HG03460 (cell line): ENCODE measurements at regions not wholly inside any gene's neighbourhood (a gene's known extent, or its start where the extent isn't known, plus 50 kb on each side); places are given as distances from the start of the nearest gene placed in this dataset.
"Not testable (repeated sequence)": the region's sequence is repeated elsewhere in the genome, so short reads cannot be mapped to it uniquely, and the experiment has no call there.

Experiments used
- ATAC-seq: cut with Tn5 transposase; IDR thresholded peaks from one replicate; pipeline ENCODE4 v1.9.1; 2021; ENCODE audit not compliant: unreplicated experiment

DNA sequence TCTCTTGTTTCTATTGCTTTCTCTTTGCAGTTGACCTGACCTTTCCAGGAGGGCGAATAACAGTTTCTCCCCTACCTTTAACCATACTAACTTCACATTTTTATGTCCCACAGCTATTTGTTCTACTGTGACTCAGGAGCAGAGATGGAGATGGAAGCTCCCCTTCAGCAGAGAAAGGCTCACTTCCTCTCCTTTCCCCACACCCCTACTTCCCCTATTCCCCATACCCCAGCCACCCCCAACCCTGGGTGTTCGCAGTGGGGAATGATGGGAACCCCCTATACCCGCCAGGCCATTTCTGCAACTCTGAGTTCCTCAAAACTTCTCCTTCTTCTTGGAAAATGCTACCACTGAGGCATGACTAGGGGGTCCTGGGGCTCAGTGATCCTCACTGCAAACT lies 285.4 kb upstream of the MGAT5 start:
- no peak for ATAC-seq

DNA sequence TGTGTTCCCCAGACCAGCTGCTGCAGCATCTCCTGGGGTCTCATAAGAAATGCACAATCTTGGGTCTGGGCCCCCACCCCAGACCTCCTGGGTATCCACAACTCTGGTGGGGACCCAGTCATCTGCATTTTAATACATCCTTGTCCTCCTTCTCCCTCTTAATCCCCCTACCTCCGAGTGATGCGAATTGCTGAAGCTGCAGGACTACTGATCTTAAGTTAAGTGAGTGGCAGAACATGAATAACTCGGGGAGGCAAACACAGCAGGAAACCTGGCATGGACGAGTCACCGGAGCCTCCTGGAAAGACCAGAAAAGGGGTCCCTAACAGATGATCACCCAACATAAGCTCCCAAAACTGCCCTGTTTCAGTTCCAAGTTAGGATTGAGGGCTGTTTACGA lies 283.2 kb upstream of the MGAT5 start:
- no peak for ATAC-seq

DNA sequence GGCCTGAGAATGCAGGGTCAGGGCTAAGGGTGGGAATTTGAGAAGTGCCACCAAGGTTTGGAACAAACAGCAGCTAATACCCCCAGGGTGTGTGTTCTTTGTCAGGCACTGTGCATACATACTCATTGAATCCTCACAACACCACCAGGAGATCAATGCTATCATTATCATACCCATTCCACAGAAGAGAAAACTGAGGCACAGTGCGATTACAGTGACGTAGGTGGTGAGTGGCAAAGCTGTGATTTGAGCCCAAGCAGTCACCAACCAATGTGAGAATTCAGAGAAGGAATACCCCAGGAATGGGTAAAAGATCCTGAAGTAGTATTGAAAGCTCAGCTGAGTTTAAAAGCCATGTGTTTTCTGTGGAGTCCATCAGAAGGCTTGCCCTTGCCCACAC lies 281.6 kb upstream of the MGAT5 start:
- no peak for ATAC-seq

- no peak for ATAC-seq
These were observed 281.1 kb upstream of the MGAT5 start for GRCh38 chr2:133972786-133973185.

DNA sequence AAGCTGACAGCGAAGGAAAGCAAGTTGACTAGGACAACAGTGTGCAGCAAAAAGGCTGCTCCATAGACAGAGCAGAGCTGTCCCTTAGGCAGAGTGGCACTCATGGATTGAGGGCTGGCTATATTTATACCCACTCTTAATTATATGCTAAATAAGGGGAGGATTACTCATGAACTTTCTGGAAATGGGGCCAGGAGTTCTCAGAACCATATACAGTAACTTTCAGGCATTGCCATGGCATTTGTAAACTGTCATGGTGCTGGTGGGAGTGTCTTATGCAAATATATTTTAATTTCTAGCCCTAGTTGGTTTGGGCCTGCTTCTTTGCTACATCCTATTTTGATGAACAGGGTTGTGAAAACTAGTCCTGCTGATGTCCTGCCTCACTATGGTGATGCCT lies 279.5 kb upstream of the MGAT5 start:
- ATAC-seq = no peak

DNA sequence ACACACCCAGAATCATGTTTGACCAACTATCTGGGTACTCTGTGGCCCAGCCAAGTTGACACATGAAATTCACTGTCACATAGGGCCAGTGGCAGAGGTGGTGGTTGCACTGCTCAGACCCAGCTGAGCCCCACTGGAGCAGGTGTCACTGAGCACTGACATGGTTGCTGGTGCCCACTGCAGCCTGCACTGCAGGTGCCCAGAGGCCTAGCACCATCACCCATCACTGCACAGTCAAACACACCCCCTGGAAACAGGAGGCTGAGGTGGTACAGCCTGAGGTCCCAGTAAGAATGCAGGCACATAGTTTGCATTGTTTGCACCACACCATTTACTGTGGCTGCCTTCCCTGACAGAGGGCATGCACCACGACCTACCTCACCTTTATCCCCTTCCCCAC lies 278.7 kb upstream of the MGAT5 start:
- ATAC-seq = no peak

- ATAC-seq = no peak
These were observed 278.0 kb upstream of the MGAT5 start for GRCh38 chr2:133975676-133976428.

DNA sequence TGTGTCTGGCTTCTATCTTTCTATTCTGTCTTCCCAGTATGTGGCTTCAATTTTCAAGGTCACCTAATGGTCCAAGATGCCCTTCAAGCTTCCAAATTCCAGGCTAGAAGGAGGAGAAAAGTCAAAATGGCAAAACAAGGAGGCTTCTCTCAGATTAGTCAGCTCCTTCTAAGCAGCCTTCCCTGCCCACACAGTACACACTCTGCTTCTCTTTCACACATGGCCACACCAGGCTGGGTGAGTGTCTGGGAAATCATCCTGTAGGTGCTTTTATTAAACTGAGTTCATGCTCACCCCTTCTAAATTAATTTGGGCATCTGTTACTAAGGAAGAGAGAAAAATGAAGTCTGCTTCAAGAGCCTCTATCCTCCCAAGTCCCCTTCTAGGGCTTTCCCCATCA lies 277.2 kb upstream of the MGAT5 start:
- ATAC-seq = no peak

DNA sequence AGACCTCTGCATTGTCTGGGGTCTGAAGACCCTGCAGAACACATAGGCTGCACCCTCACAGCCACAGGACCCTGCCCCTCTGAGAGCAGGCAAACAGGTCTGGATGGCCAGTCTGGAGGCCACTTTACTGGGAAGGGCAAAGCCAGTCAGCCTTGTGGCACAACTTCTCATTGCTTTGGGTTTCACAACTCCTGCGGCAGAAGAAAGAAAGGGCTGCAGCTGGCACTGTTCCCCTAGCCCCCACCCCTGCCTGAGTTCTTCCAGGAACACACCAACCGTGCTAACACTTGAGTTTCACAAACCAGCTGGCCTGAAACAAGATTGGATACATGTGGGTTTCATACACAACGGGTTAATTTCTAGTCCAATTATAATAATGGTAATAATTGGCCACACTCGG lies 276.5 kb upstream of the MGAT5 start:
- no peak for ATAC-seq

DNA sequence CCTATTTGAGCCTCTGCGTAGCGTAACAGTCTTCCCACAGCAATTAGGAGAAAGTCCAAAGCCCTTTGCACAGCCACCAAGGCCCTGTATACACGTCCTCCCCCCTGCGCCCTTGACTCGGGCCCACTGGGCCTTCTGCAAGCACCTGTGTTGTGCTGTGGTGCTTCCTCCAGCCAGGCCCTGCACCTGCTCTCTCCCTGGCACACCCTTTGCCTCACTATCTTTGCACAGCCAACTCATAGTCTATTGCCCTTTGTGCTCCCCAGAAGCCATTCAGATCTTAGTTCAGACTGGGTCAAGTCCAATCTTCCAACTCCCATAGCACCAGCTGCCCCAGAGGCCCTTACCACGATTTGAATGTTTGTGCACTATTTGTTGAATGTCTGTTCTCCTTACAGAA lies 271.6 kb upstream of the MGAT5 start:
- no peak for ATAC-seq

DNA sequence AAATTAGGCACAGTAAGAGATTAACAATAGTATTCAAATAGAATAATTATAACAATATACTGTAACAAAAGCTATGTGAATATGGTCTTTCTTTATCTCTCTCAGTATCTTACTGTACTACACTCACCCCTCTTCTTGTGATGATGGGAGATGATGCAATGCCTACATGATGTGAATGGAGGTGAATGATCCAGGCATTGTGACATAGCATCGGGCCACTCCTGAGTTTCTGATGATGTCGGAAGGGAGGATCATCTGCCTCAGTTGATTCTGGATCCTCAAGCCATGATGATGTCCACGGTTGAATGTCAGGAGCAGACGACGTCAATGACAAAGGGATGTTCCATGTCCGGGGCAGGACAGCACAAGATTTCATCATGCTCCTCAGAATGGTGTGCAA lies 268.3 kb upstream of the MGAT5 start:
- ATAC-seq = no peak

DNA sequence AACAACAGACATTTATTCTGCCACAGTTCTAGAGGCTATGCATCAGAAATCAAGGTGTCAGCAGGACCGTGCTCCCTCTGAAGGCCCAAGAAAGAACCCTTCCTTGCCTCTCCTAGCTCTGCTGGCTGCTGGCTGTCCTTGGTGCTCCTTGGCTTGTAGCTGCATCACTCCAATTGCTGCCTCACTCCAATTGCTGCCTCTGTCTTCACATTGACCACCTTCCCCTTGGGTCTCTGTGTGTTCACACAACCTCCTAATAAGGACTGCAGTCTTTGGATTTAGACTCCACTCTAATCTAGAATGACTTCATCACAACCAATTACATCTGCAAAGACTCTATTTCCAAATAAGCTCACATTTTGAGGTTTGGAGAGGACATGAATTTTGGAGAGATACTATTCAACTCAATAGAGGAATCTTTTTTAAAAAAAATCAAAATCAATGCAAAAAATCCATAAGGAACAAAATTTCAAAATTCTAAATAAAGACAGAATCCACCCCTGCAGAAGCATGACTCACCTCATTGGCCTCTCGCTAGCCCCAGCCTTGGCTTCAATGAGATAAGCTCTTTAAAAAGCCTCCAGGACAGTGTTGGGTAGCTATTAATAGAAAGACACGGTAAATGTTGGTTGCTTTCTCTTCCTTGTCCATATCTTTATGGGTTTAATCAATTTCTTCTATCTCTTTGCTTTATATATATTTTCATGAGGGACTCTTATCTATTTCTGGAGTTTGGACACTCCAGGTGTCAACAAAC lies 267.6 kb upstream of the MGAT5 start:
- ATAC-seq = no peak

GRCh38 chr2:133986881-133987795 lies 266.7 kb upstream of the MGAT5 start:
- no peak for ATAC-seq

- no peak for ATAC-seq
These were observed 265.5 kb upstream of the MGAT5 start for GRCh38 chr2:133988316-133988891.

- ATAC-seq = no peak
These were observed 262.2 kb upstream of the MGAT5 start for GRCh38 chr2:133991606-133992168.

DNA sequence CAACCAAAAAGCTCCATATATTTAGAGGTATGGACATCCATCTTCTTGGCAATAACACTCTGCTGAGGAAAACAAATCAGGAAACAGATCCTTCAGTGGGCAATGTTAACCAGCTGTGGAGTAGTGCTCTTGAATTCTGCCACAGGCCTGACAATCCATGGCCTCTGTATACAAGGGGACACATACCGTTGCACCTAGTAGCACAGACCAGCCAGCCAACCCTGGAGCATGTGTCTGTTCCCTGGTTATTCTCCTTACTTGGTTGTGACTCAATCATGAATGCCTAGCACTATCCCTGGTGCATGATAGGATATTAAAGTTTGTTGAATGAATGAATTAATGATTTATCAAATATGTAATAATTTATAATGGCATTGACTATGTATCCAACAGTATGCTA lies 261.4 kb upstream of the MGAT5 start:
- no peak for ATAC-seq

DNA sequence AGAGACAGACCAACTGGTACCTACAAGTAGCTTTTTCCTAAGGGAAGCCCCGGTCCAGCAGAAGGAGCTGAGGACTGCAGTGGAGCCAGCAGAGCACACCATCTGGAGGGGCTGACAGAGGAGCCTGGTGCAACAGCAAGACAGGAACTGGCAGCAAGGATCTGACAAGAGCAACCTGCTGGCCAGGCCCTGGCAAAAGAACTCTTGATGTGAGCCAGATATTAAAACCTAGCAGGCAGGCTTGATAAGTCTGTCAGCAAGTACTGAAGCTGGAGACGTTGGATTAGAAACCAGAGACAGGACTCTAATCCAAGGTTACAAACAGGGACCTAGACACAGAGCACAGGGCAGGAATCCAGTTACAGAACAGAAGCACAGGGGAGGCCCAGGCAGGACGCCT lies 260.7 kb upstream of the MGAT5 start:
- no peak for ATAC-seq

DNA sequence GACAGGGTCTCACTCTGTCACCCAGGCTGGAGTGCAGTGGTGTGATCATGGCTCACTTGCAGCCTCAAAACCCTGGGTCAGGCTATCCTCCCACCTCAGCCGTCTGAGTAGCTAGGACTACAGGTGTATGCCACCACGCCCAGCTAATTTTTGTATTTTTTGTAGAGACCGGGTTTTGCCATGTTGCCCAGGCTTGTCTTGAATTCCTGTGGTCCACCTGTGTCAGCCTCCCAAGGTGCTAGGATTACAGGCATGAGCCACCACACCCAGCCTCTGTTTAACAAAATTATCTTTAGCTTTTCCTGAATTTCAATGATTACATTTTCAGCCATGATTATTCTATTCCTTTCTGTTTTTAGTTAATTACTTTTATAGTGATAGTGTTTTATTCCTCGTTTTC lies 255.1 kb upstream of the MGAT5 start:
- ATAC-seq = not testable (repeated sequence)

DNA sequence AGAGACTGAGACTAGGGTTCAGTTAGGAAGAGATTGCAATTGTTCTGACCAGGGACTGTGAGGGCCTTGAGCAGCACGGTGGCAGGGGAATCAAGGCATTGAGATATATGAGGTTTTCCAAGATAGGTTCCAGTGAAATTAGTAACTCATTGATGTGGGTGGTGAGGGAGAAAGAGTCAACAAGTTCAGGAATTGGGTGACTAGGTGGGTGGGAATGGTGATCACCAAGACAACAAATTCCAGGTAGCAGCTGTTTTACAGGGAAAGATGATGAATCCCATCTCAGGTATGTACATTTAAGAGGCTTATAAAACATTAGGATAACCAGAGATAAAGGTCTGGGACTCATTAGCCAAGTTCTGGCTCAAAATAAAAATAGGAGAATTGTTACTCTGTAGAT lies 251.5 kb upstream of the MGAT5 start:
- no peak for ATAC-seq

DNA sequence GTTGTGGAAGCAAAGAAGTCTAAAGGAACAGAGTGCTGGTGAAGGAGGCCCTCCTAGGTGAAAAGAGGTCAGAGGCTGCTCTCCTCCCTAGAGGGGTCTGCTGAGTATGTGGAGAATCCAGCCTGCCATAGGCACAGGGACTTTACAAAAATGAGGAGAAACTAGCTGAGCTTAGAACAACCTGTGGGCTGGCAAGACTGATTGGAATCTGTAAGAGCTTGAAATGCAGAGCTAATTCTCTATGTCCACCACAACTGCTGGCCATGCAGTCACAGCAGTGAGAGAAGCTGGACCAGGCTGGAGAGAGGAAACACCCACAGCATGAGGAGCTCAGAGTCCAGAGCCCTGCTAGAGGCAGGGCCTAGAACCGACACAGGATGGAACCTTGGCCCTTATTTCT lies 251.0 kb upstream of the MGAT5 start:
- no peak for ATAC-seq

DNA sequence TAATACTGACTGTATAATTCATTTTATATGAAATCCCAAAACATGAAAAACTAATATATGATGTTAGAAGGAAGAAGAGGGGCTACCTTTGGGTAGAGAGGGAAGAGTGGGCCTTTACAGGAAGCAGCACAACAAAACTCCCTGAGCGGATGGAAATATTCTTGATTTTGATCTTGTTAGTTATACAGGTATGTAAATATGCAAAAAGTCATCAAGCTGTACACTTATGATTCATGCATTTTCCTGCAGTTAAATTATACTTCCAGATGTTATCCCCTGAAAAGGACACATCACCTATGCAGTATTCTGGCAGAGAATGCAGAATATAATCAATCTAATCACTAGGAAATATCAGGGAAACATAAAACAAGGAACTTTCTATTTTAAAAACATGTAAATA lies 249.4 kb upstream of the MGAT5 start:
- ATAC-seq = no peak
